Parathyroid adenoma (tissue), 2 donors: ENCODE measurements at regions not wholly inside any gene's neighbourhood (a gene's known extent, or its start where the extent isn't known, plus 50 kb on each side); places are given as distances from the start of the nearest gene placed in this dataset.
"Not testable (repeated sequence)": the region's sequence is repeated elsewhere in the genome, so short reads cannot be mapped to it uniquely, and the experiment has no call there.

Source experiments
- H2AFZ ChIP-seq: fragments of 300-600 bp; sonication (generic); one replicate; pipeline ENCODE4 v1.7.0; 2017; ENCODE audit warnings: antibody characterized with exemption, mild to moderate bottlenecking
- H3K27ac ChIP-seq: fragments of 300-600 bp; sonication (generic); one replicate; pipeline ENCODE4 v1.7.0; 2017
- H3K27me3 ChIP-seq: fragments of 300-600 bp; sonication (generic); one replicate; pipeline ENCODE4 v1.7.0; 2017; ENCODE audit warnings: low read length; ENCODE audit not compliant: control insufficient read depth, insufficient read depth
- H3K36me3 ChIP-seq: fragments of 300-600 bp; sonication (generic); one replicate; pipeline ENCODE4 v1.7.0; 2017; ENCODE audit warnings: low read length; ENCODE audit not compliant: control insufficient read depth, insufficient read depth
- H3K4me1 ChIP-seq: fragments of 300-600 bp; sonication (generic); one replicate; pipeline ENCODE4 v1.7.0; 2017; ENCODE audit warnings: control low read depth
- H3K4me2 ChIP-seq: fragments of 300-600 bp; sonication (generic); one replicate; pipeline ENCODE4 v1.7.0; 2017; ENCODE audit warnings: low read length
- H3K4me3 ChIP-seq: fragments of 300-600 bp; sonication (generic); one replicate; pipeline ENCODE4 v1.7.0; 2017; ENCODE audit warnings: low read depth, low read length
- H3K79me2 ChIP-seq: fragments of 300-600 bp; sonication (generic); one replicate; pipeline ENCODE4 v1.7.0; 2017; ENCODE audit warnings: control low read depth
- H3K9ac ChIP-seq: fragments of 300-600 bp; sonication (generic); one replicate; pipeline ENCODE4 v1.7.0; 2017; ENCODE audit warnings: mild to moderate bottlenecking
- H3K9me3 ChIP-seq: fragments of 300-600 bp; sonication (generic); one replicate; pipeline ENCODE4 v1.7.0; 2017; ENCODE audit warnings: low read length; ENCODE audit not compliant: control insufficient read depth
- TF ChIP-seq, protein P1 (sequence below): fragments of 300-600 bp; sonication (generic); IDR thresholded peaks from one replicate; pipeline ENCODE4 v1.7.0; 2017; ENCODE audit warnings: antibody characterized with exemption, mild to moderate bottlenecking
- donor health status: primary hyperparathyroidism.

GRCh38 chr10:109245821-109246220, 677.5 kb downstream of the XPNPEP1 start:
- no peaks in the 10 kb centered on the region for H3K27me3 ChIP-seq
- no peak overlapping the region for H3K27ac ChIP-seq
- TF ChIP-seq, protein P1, sequence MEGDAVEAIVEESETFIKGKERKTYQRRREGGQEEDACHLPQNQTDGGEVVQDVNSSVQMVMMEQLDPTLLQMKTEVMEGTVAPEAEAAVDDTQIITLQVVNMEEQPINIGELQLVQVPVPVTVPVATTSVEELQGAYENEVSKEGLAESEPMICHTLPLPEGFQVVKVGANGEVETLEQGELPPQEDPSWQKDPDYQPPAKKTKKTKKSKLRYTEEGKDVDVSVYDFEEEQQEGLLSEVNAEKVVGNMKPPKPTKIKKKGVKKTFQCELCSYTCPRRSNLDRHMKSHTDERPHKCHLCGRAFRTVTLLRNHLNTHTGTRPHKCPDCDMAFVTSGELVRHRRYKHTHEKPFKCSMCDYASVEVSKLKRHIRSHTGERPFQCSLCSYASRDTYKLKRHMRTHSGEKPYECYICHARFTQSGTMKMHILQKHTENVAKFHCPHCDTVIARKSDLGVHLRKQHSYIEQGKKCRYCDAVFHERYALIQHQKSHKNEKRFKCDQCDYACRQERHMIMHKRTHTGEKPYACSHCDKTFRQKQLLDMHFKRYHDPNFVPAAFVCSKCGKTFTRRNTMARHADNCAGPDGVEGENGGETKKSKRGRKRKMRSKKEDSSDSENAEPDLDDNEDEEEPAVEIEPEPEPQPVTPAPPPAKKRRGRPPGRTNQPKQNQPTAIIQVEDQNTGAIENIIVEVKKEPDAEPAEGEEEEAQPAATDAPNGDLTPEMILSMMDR, result no peak
- H3K4me3 ChIP-seq, result no peak overlapping the region
- H3K4me2 ChIP-seq, result no peak overlapping the region
- no peaks in the 10 kb centered on the region for H3K9me3 ChIP-seq
- H3K4me1 ChIP-seq, result no peaks in the 10 kb centered on the region
- H3K79me2 ChIP-seq, result no peaks in the 10 kb centered on the region
- H3K36me3 ChIP-seq, result no peaks in the 10 kb centered on the region
- no peak overlapping the region for H2AFZ ChIP-seq
- no peak overlapping the region for H3K9ac ChIP-seq

- Histone ChIP-seq H3K36me3 (no peaks in the 10 kb centered on the region), H3K4me1 (no peaks in the 10 kb centered on the region), H3K9me3 (no peaks in the 10 kb centered on the region), H3K27ac (no peak overlapping the region), H3K4me3 (no peak overlapping the region), H2AFZ (no peak overlapping the region), H3K4me2 (no peak overlapping the region), H3K9ac (no peak overlapping the region), H3K27me3 (no peaks in the 10 kb centered on the region), H3K79me2 (no peaks in the 10 kb centered on the region)
- TF ChIP-seq, protein P1, result no peak
Observed at GRCh38 chr10:109239371-109239770, 683.9 kb downstream of the XPNPEP1 start.

GRCh38 chr10:109237682-109238081, 685.6 kb downstream of the XPNPEP1 start:
- H2AFZ ChIP-seq, result no peak overlapping the region
- no peak overlapping the region for H3K9ac ChIP-seq
- no peaks in the 10 kb centered on the region for H3K79me2 ChIP-seq
- no peaks in the 10 kb centered on the region for H3K9me3 ChIP-seq
- no peak overlapping the region for H3K4me2 ChIP-seq
- no peaks in the 10 kb centered on the region for H3K27me3 ChIP-seq
- H3K27ac ChIP-seq, result no peak overlapping the region
- H3K4me1 ChIP-seq, result no peaks in the 10 kb centered on the region
- TF ChIP-seq, protein P1, result no peak
- H3K36me3 ChIP-seq, result no peaks in the 10 kb centered on the region
- H3K4me3 ChIP-seq, result no peak overlapping the region

- Histone ChIP-seq H3K27ac (no peak overlapping the region), H3K27me3 (no peaks in the 10 kb centered on the region), H3K79me2 (no peaks in the 10 kb centered on the region), H3K4me3 (no peak overlapping the region), H3K4me2 (no peak overlapping the region), H3K4me1 (no peaks in the 10 kb centered on the region), H3K36me3 (no peaks in the 10 kb centered on the region), H3K9ac (no peak overlapping the region), H2AFZ (no peak overlapping the region), H3K9me3 (no peaks in the 10 kb centered on the region)
- TF ChIP-seq, protein P1, result no peak
Observed at GRCh38 chr10:109237050-109237449, 686.3 kb downstream of the XPNPEP1 start.

DNA sequence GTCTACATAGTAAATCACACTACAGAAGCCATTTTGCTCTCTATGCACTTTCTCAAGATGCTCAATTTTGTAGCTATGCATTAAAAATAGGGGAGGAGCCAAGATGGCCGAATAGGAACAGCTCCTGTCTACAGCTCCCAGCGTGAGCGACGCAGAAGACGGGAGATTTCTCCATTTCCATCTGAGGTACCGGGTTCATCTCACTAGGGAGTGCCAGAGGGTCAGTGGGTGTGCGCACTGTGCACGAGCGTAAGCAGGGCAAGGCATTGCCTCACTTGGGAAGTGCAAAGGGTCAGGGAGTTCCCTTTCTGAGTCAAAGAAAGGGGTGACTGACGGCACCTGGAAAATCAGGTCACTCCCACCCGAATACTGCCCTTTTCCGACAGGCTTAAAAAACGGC, 699.8 kb downstream of the XPNPEP1 start:
- H3K4me3 ChIP-seq, H3K4me2 ChIP-seq, H3K9ac ChIP-seq, H3K9me3 ChIP-seq, H3K4me1 ChIP-seq, H3K27ac ChIP-seq, H2AFZ ChIP-seq, H3K27me3 ChIP-seq, H3K79me2 ChIP-seq, H3K36me3 ChIP-seq: not testable (repeated sequence)
